MM.1S (cell line): ENCODE measurements at regions not wholly inside any gene's neighbourhood (a gene's known extent, or its start where the extent isn't known, plus 50 kb on each side); places are given as distances from the start of the nearest gene placed in this dataset.

ENCODE experiments used
- EZH2 ChIP-seq: fragments of 300-600 bp; sonication (generic); optimal IDR thresholded peaks from 2 replicates; pipeline ENCODE3; 2017; ENCODE audit warnings: low read depth, mild to moderate bottlenecking, antibody characterized with exemption, low read length, mixed read lengths
- TF ChIP-seq, protein P1 (sequence below): fragments of 300-600 bp; sonication (generic); IDR thresholded peaks from 2 replicates; pipeline ENCODE4 v1.5.1; 2016; ENCODE audit warnings: antibody characterized with exemption, low read length, mixed read lengths

DNA sequence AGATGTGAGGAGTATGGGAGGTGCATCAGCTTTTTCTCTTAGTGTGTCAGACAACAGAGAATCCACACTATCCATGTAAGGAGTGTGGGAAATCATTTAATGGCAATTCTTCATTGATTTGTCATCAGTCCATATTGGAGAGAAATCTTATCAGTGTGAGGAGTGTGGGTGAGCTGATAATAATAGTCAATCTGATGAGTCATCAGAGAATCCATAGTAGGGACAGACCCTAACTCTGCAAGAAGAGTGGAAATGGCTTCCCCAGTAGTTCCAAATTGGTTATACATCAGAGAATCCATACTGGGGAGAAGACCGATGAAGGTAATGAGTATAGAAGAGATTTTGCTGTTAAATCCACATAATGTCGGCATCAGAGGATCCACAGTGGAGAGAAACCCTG is 150.5 kb upstream of the THUMPD2 start:
- TF ChIP-seq, protein P1, sequence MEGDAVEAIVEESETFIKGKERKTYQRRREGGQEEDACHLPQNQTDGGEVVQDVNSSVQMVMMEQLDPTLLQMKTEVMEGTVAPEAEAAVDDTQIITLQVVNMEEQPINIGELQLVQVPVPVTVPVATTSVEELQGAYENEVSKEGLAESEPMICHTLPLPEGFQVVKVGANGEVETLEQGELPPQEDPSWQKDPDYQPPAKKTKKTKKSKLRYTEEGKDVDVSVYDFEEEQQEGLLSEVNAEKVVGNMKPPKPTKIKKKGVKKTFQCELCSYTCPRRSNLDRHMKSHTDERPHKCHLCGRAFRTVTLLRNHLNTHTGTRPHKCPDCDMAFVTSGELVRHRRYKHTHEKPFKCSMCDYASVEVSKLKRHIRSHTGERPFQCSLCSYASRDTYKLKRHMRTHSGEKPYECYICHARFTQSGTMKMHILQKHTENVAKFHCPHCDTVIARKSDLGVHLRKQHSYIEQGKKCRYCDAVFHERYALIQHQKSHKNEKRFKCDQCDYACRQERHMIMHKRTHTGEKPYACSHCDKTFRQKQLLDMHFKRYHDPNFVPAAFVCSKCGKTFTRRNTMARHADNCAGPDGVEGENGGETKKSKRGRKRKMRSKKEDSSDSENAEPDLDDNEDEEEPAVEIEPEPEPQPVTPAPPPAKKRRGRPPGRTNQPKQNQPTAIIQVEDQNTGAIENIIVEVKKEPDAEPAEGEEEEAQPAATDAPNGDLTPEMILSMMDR = no peak
- no peak for TF ChIP-seq EZH2
